HT1080 (cell line): ENCODE measurements at regions not wholly inside any gene's neighbourhood (a gene's known extent, or its start where the extent isn't known, plus 50 kb on each side); places are given as distances from the start of the nearest gene placed in this dataset.

Source experiments
- DNase-seq: peaks from one replicate; pipeline ENCODE4 v3.0.0-alpha.2; 2015; ENCODE audit warnings: low read depth

DNA sequence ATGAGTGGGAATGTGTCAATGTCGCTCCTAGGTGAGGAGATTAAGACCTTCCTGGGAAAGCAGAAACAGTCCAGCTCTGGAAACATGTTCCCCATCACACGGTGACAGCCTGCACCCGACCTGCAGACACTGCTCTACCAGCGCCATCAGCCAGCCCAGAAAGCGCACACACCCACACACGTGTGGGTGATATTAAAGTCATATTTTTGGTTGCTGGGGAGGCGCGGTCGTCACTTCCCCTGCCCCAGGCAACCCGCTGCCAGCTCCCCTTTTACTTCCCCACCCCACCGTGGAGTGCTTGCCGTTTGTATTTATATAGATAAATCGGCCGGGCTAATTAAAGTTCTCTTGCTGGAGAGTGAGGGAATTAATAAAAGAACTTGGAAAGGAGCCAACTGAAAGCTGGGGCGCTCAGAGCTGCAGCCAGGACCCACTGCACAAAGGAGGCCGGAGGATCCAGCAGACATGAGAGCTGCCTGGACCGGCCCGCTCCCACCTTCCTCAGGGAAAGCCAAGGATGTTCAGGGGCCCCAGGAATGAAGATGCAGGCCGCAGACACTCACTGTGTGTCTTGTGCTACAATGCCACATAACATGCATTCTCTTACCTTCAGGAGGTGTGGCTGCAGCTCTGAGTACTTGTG lies 145.2 kb upstream of the UNC5B start:
- no peak for DNase-seq

DNA sequence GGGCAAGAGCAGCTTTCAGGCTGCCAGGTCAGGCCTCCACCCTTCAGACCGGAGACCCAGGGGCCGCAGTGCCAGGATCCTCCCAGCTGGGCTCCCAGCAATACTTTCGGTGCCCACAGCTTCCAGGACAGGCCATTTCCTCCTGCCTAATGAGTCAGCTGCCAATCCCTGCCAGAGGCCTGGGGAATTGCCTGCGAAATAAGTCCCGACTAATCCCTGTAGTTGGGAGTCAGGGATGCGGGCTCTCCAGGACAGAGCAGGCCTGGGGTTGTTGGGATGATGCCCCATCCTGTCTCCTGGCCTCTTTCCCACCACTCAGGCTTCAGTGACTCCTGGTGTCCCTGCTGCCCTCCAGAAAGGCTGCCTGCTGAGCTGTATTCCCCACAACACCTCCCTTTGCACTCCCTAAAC lies 143.5 kb upstream of the UNC5B start:
- peak; percentile 73 for DNase-seq

DNA sequence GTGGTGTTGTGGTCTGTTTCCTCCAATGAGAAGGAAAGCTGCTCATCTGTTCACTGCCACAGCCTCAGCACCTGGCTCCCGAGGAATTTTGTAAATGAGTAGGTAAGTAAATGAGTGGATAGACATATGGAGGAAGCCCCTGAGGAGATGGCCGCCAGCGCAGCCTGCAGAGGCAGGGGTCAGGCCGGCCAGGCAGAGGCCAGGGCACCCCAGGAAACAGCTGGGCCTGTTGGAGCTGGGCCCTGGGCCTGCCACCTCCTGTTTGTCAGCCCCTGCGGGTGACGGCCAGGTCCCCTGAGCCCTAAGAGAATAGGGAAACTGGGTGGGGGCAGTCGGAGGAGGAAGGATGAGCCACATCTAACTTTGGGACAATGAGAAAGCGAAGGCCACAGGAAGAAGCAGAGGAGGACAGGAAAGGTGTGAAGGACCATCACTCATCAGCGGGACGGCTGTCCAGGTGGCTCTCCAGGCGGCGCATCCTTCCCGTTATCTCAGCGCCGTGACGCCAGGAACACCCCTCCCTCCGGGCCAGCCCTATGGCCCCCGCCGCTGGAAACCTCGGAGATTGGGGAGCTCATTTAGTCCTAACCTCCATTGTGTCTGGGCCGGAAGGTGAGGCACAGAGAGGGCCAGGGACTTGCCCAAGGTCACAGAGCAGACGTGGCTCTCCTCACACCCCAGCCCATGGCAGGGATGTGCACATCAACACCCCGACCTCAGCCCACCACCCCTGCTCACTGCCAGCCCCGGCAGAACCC lies 142.3 kb upstream of the UNC5B start:
- no peak for DNase-seq

DNA sequence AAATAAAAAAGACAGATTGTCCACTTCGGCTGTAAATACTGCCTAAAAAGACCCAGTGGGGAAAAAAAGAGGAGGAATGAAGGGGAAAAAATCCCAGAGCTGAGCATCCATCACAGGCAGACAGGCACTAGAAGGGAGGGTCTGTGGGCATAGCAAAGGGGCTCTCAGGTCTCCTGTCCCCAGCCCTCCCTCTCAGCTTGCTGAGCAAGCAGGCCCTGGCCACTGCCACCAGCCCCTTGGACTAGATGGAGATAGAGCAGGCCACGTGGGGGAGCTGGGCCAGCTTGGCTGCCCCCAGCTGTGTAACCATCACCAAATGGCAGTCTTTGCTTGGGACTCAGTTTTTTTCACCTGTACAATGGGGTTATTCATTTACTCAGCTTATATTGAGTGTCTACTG lies 141.6 kb upstream of the UNC5B start:
- no peak for DNase-seq

DNA sequence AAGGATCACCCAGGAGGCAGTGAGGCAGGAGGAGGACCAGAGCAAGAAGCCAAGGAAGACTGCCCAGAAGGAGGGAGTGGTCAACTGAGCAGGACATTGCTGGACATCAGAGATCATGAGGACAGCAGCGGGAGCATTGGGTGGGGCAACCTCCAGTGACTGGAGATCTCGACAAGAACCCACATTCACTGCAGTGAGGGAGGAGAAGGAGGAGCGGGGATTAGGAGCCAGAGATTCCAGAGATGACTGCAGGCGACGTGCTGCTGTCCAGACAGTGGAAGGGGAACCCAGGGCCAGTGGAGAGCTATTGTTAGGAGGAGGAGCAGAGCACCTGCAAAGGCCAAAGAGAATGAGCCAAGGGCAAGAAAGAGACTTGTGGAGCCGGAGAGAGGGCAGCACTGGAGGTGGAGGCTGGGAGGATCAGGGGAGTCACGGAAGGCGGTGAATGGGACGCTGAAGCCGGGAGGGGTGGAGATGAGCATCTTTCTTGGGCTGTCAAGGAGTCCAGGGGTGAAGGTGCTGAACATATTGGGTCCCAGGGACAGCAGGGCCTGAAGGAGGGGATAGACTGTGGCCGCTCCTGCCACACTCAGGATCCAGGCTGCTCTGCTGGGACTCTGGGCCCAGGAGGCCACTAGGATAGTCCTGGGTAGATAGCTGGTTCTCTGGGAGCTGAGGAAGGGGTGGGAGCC lies 140.1 kb upstream of the UNC5B start:
- DNase-seq, result no peak

DNA sequence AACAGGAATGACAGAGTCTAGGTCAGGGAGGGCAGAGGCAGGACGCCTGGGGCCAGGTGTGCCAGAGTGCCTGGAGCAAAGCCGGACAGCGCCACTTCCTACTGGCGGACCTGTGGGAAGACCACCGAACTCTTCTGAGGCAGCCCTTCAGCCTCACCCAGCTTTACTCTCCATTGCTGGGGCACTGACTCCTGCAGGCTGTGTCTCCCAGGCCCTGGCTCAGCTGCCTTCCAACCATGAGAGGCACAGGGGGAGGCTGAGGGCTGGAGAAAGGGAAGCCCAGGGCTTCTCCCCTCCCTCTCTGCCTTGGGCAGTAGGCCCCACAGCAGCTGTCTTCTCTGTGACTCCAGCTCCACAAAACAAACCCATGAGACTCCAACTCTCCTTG lies 139.6 kb upstream of the UNC5B start:
- DNase-seq, result no peak

DNA sequence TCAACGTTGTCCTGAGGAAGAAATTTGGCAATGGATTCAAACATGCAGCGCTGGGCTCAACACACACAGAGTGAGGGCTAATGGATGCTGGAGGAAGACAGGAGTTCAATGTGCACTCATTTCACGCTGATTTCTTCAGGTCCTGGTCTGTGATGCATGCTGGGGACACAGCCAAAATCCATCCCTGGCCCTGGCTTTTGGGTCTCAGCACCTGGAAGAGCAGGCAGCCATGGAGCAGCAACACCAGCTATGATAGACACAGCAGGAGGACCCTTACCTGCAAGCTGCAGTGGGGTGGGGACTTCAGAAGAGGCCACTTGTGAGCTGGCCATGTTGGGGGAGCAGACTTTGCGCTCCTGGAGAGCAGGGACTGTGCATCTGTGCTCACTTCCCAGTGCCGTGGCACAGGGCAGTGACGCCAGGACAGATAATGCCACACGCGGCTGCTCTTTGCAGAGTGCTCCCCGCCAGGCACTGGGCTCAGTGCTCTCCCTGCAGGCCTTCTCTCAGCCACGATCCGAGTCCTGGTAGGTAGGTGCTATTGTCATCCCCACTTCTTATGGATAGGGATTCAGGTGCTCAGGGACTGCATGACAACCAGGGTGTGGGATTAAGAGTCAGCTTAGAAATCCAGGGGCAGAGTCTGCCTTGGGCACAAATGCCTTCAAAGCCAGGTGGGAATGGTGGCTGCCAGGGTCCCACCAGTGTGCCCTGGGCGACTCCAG lies 138.8 kb upstream of the UNC5B start:
- DNase-seq, result no peak

DNA sequence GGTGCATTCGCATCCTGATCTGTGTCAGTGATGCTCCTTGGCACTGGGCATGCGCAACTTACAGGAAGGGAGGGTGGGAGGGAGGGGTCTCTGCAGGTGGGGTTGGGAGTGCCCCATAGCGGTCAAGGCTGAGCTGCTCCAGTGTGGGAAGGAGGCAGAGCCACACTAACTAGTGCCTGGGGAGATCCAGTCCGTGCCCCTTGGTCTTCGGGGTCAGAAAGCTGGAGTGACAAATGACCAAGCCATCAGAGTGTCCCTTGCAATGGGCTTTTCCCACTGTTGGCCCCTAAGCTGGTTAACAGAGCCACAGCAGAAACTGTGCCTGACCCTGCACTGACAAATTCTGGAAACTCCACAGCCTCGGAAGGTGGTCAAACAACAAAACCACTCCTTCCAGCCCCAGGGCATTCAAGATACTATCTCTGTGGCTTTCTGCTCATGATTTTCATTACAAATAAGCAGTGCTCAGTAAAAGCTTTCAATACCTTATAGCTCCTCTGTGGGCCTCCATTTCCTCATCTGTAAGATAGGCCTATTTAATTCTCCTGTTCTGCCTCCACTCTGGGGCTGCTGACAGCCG lies 138.1 kb upstream of the UNC5B start:
- no peak for DNase-seq

DNA sequence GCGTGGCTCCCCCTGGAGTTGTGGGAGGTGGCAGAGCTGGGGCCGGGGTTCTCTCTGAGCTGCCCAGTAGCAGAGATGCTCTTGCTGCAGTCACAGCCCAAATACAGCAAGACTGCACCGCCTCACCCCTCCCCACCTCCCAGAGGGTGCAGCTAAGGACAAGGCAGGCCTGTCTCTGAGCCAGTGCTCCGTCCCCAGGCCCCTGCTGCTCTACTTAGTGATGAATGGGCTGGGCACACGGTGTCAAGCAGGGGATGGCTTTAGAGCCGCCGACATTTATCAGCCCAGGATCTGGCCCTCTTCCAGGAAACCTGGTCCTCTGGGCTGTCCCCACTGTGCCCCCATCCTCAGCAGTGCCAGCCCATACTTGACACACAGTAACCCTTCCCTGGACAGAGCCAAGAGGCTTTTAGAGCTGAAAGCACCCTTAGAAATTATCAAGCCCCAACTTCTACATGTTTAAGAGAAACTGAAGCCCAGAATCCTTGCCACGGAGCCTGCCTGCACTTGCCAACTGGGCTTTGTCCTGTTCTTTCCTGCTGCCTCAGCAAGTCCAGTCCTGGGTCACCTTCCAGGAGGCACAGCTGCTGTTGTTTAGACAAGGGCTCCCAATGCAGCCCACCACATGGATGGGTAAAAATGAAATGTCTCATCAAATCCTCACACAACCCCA lies 137.1 kb upstream of the UNC5B start:
- no peak for DNase-seq

DNA sequence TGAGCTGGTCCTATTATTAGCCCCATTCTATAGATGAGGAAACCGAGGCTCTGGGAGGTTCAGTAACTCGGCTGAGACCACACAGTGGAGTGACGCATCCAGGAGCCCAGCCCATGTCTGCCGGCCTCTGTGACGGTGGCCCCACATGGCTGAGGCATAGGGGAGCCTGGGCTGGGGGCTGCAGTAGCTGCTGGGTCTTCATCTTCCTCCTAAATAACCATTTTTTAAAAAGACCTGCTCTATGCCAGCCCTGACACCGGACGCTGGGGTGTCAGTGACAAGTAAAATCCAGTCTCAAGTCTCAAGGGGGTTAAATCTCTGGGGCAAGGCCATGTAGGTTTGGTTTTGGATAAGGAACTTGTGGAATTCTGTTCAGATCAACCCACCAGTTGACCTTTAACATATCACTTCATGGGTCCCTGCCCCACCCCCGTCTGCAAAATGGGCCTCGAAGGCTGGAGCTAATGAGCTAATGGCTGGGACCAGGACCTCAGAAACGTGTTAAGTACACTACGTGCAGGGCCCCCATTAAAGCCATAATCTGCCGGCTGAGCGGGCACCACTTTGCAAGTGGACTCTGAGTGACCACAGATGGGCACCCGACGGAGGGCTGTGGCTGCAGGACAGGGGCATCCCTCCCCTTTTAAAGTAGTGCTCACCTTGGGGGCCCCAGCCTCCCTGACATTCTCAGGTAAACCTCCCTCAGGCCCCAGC lies 136.5 kb upstream of the UNC5B start:
- no peak for DNase-seq

DNA sequence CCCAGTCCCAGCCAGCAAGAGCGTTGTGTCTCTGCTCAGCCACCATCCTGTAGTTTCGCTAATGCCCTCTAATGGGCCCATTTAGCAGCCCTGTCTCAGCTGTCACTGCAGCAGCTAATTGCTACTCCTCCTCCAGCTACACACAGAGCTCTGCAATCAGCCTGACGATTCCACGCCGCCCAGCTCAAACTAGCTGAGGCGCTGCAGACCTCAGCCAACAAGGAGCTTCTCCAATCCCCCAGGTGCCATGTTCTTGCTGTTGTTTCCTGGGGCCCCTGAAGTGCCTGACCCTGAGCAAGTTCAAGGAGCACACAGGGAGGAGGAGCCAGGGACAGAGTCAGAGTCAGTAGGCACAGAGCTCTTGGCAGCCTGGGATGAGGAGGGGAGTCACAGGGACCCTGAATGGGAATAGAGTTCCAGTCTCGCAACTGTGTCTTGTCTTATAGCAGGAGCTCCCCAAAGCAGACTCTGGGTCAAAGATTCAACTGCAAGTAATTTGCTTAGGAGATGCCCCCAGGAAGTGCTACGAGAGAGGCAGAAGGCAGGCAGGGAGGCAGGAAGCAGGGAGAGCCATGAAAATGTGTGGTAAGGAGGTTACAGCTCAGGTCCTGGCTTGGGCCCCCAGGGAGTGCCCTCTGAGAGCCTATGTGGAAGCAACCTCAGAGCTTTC lies 135.8 kb upstream of the UNC5B start:
- no peak for DNase-seq

DNA sequence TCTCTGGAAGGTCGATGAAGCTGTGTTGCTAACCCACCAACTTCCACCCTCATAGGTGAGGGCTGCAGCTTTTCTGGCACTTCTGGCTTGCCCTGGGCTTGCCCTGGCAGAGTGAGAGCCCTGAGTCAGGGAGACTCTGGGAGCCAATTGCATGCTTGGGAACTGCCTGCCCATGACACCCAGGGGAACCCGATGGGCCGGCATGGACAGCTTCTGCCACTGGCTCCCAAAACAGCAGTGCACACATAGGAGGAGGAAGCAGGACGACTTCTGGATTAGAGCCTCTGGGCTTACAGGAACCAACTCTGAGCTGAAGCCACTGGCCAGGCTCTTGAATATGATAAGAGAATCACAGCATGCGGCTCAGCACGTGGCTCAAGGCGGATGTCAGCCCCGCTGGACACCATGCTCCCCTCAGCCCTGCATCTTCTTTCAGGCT lies 135.2 kb upstream of the UNC5B start:
- no peak for DNase-seq

DNA sequence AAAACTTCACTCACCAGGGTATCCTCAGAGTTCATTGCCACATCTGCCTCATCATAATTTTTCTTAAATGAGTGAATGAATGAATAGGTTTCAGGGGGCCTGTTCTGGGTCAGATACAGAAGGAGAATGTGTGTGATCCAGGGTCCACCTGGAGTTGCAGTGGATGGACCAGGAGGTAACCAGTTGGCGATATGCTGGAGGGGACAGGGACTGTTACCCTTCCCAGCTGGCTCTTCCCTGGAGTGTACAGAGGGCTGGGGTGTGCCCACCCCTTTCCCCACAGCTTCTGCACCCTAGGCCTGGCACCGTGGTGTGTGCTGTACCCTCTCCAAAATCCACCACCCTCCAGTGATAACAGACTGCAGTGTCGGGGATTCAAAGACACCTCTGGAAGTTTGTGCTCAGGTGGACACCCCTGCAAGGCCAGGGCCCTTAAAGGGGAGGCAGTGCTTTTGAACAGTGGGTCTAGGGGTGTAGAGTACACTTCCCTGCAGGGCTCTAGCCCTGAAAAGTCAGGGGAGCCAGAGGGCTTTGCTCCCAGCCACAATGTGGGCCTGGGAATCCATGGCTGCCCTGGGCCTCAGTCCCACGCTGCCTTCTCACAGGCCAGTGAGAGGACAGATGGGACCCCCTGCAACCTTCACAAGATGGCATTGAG lies 134.4 kb upstream of the UNC5B start:
- DNase-seq, result no peak

DNA sequence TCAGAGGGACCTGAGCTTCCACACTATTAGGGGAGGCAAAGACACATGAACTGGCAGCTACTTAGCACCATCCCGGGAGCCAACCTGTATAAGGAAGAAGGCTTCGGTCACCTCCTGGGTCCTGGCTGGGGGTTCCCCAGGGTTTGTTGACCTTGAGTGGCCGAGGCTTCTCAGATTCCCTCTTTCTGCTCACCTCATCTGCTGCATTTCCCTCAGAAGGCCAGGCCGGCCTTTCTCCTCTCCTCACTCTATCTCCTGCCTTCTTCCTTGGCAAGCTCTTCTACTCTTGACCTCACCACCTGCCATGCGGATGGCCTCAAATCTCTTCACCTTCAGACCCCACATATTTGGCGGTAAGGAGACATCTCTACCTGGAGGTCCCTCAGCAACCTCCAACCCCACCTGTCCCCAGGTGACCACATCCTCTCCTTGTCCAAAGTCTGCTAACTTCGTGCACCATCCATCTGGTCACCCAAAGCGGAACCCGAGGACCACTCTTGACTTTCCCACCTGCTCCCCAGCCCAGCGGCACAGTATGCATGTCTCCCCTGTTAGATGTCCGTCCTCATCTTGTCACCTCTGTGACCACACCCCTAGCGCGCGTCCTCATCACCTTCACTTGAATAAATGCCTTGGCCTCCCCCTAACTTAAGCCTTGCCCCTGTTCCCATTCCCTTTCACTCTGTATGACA lies 133.8 kb upstream of the UNC5B start:
- no peak for DNase-seq

DNA sequence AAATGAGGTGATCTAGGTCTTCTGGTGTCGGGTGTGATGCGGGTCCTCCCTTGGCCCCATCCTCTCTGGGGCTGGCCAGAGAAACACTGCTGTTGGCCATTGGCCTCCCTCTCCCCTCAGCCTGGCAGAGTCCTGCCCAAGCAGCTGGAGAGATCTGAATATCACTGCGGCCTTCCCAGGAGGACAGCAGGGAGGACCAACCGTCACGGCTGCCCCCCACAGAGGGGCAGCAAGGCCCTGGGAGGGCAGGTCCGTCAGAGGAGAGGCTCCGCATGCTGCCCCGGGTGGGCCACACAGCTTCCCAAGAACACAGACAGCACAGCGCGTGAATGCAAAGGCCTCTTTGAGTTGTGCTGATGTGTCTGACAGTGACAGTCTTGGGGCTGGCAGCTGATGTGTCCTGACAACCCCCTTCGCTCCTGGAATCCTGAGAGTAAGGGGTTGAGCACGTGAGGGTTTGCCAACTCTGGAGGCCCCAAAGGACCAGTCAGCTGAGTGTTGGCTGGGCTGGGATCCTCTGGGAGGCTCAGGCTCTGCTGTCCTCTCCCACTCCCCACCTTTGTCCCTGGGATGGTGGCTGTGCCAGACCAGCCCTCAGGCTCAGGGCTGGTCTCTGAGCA lies 132.5 kb upstream of the UNC5B start:
- no peak for DNase-seq

DNA sequence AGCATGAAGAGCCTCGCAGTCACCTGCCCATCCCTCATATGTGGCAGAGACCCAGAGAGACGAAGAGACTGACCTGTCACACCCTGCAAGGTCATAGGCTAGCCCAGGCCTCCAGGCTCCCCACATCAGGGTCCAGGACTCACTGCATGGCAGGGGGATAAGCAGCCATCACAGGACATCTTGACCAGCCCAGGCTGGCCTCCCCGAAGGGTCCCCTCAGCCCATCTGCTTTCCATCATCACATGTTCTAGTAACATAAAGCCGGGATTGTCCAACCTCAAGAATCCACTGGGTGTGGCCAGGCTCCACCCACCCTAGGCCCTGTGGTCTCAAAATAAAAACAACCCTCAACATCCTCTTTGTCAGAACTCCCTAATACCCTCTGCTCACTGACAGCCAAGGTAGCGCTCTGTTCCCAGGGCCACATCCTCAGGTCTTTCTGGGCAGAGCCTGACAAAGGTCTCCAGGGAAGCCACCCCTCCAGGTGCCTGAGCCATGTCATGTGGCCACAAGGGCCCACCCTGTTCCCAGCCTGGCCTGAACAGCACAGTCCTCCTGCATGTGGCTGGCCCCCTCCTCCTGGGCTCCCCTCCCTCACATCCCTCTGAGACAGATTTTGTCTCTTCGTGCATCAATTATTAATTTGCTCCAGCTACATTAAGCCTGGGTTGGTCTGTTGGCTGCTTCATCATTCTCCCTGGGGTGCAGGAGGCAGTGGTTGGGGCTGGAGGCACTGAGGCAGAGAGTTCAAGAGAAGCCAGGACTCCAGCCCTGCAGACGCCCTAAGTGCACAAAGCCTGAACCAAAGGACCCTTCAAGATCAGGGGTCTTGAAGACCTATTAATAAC lies 131.8 kb upstream of the UNC5B start:
- DNase-seq, result no peak

DNA sequence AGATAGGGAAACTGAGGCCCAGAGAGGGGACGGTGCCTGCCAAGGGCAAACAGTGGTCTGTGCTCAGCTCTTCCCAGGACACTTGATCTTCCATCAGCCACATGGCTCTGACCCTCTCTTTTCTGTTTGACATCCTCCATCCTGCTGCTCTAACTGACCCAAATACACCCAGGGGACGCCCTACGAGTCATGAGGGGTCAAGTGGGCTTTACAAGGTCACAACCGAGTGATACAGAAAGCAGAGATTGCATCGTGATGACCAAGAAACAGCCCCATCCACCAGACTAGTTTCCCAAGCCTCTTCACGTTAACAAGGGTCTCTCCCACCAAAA lies 131.2 kb upstream of the UNC5B start:
- DNase-seq, result no peak
